ENCODE measurements at regions not wholly inside any gene's neighbourhood (a gene's known extent, or its start where the extent isn't known, plus 50 kb on each side); places are given as distances from the start of the nearest gene placed in this dataset.

GRCh38 chr9:107546859-107547258 is 57.3 kb upstream of the KLF4 start:
- no peak overlapping the region for H3K4me3 ChIP-seq (replicated peaks; ENCODE audit: low read depth, low read length)
- no peak for DNase-seq (ENCODE audit: extremely low read depth, low read depth)
- no peak for TF ChIP-seq CTCF (IDR thresholded peaks at IDR 0.05; ENCODE audit: low read depth, low read length, missing control alignments)

DNA sequence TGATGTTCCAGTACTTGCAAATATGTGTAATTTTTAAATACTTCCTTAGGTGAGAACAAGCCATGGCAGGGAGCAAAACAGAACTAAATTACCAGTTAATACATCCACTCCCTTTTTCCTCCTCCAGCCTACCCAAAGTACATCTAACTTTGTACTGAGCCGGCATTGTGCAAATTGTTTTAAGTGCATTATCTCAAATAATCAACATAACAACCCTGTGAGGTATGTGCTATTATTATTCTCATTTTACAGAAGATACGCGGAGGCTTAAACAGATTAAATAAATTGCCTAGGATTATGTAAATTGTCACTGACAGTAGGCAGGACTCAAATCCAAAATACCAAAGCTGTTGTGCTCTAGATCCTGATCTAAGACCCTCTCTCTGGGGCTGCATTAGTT is 55.5 kb upstream of the KLF4 start:
- no peak for TF ChIP-seq CTCF (IDR thresholded peaks at IDR 0.05; ENCODE audit: low read depth, low read length, missing control alignments)
- no peak for DNase-seq (ENCODE audit: extremely low read depth, low read depth)
- no peak overlapping the region for H3K4me3 ChIP-seq (replicated peaks; ENCODE audit: low read depth, low read length)

DNA sequence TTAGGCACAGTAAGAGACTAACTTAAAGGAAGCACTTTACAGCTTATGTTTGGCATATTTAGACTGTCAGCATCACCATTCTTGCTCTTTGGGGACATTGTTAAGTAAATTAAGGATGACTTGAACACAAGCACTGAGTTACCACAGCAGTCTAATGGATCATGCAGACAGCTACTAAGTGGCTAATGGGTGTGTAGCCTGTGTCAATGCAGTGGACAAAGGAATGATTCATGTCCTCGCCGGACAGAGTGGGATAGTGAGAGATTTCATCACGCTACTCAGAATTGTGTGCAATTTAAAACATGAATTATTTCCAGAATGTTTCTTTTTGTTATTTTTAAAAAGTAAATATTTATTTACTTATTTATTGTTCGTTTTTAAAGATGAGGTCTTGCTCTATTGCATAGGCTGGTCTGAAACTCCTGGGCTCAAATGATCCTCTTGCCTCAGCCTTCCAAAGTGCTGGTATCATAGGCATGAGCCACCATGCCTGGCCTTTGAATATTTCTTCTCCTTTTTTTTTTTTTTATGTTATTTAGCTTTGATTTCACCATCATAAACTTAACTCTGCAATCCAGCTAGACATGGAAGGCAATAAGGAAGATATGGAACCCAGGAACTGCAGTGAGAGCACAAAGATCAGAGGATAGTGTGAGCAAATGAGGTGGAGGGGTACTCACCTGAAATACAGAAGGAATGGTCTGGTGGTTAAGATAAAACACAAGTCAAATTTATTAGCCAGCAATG is 53.0 kb upstream of the KLF4 start:
- no peak for DNase-seq (ENCODE audit: extremely low read depth, low read depth)
- TF ChIP-seq CTCF (IDR thresholded peaks at IDR 0.05; ENCODE audit: low read depth, low read length, missing control alignments) = no peak
- H3K4me3 ChIP-seq (replicated peaks; ENCODE audit: low read depth, low read length) = no peak overlapping the region

DNA sequence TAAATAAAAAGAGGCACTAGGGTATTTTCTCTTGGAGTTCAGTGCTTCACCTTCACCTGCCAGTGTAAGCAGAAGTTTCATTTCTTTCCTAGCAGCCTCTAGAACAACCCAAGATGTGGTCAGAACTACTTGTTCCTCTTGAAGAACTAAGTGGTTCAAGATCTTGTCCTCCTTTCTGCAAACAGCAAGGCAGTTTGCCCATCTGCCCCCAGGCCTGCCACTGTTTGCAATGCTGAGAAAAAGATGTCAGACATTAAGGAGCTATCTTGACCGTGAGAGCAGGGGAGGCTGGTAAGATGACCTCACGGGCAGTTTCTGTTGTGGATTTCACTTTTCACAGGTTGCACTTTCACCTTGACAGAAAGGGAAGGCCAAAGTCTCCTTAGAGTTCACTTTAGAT is 52.0 kb upstream of the KLF4 start:
- TF ChIP-seq CTCF (IDR thresholded peaks at IDR 0.05; ENCODE audit: low read depth, low read length, missing control alignments) = no peak
- H3K4me3 ChIP-seq (replicated peaks; ENCODE audit: low read depth, low read length) = no peak overlapping the region
- no peak for DNase-seq (ENCODE audit: extremely low read depth, low read depth)

GRCh38 chr9:107540164-107540561 is 50.6 kb upstream of the KLF4 start:
- no peak for DNase-seq (ENCODE audit: extremely low read depth, low read depth)
- H3K4me3 ChIP-seq (replicated peaks; ENCODE audit: low read depth, low read length) = no peak overlapping the region
- TF ChIP-seq CTCF (IDR thresholded peaks at IDR 0.05; ENCODE audit: low read depth, low read length, missing control alignments) = no peak

DNA sequence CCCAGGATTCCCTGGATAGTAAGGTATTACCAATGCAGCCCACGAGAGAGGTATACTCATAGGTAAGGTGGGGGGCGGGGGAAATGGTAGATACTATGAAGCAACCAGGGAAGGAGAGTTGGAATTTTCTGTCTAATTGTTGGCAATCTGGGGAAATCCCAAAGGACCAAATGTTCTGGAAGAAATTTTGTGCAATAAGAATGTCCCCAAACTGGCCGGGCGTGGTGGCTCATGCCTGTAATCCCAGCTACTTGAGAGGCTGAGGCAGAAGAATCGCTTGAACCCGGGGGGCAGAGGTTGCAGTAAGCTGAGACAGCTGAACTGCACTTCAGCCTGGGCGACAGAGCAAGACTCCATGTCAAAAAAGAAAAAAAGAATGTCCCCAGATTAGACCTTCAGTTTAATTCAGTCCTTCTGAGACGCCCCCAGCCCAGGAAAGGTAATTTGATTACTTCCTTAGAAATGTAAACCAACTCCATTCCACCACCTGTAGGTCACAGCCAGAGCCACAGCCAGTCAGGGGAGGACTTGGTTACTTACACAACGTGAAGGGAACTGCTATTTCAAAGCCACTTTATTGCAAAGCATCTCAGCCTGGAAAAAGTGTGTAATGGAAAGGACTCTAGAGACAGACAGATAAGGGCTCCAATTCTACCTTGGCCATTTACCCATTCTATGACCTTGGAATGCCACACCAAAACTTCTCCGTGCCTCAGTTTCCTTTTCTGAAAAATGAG is 50.0 kb upstream of the KLF4 start:
- TF ChIP-seq CTCF (IDR thresholded peaks at IDR 0.05; ENCODE audit: low read depth, low read length, missing control alignments) = no peak
- DNase-seq (ENCODE audit: extremely low read depth, low read depth) = no peak
- H3K4me3 ChIP-seq (replicated peaks; ENCODE audit: low read depth, low read length) = no peak overlapping the region

Data from HFF-Myc (cell line).